H54 (cell line): ENCODE measurements at regions not wholly inside any gene's neighbourhood (a gene's known extent, or its start where the extent isn't known, plus 50 kb on each side); places are given as distances from the start of the nearest gene placed in this dataset.
"Not testable (repeated sequence)": the region's sequence is repeated elsewhere in the genome, so short reads cannot be mapped to it uniquely, and the experiment has no call there.

ENCODE experiments used
- DNase-seq: peaks from one replicate; pipeline ENCODE4 v3.0.0; 2011; ENCODE audit warnings: low spot score, mixed read lengths; ENCODE audit not compliant: insufficient read length
- FAIRE-seq: peaks from 3 replicates; lab custom pipeline; 2011; peaks lifted over from hg19 to GRCh38; lab: Jason Lieb, UNC
- POLR2A ChIP-seq: IDR thresholded peaks from 2 replicates; pipeline ENCODE4 v1.6.1; 2011; ENCODE audit warnings: low read depth, mild to moderate bottlenecking, low read length

DNA sequence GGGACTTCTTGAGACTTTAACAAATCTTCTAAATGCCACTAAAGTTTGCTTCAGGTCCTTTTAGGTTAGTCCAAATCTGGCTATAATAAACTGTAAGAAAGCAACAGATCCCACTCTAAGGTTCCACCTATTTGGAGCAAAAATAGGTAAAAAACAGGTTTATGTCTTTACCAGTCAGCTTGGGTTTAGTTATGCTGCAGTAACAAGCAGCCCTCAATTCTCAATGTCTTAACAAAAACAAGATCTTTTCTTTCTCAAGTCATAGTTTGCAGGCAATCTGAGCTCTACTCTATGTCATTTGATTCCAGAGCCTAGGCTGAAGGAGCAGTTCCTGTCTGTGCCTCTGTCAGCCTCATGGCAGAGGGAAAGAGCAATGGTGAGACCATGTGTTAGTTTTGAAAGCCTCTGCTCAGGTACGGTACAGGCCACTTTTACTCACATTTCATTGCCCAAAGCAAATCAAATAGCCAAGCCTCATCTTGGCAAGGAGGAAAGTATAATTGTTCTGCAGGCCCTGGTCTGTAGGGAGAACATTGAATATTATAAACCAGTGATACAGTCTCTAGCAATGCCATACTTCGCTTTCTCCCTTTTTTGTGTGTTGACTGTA is 108.6 kb downstream of the CD83 start:
- no peak for TF ChIP-seq POLR2A
- DNase-seq: no peak
- FAIRE-seq: no peak

DNA sequence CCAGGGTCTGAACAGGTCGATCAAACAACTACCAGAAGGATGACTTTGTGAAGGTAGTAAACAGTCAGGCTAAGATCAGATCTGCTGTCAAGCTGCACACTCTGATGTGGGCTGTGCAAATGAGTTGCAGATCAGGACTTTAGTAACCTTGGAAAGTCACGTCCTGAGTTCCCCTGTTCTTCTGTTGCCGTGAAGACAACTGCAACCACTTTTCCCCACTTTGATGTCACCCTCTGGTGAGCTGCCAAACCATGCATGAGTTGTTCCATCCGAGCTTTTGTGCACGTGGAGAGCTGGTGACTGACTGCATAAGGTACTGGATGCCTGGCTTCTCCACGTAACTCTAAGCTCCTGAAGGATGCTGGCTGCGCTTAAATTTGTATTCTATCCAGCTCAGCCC is 111.0 kb downstream of the CD83 start:
- TF ChIP-seq POLR2A: no peak
- DNase-seq: no peak
- no peak for FAIRE-seq

DNA sequence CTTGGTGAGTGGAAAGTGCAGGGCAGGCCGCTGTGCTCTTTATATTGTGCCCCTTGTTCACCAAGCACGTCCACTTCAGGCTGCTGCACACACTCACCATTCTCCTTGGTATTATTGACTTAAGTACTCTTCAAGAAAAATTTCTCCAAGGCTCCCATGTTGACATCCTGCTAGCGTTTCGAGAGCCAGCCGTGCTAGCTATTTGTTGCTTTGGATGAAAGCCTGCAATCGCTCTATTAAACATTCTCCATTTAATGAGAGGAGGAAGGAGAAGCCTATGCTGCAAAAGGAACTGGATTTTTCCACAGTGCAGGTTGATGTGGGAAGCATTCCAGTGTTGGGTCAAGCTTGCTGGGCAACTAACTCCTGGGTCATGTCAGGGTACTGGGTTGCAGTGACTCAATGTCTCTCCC is 113.5 kb downstream of the CD83 start:
- no peak for DNase-seq
- FAIRE-seq: no peak
- TF ChIP-seq POLR2A: no peak

DNA sequence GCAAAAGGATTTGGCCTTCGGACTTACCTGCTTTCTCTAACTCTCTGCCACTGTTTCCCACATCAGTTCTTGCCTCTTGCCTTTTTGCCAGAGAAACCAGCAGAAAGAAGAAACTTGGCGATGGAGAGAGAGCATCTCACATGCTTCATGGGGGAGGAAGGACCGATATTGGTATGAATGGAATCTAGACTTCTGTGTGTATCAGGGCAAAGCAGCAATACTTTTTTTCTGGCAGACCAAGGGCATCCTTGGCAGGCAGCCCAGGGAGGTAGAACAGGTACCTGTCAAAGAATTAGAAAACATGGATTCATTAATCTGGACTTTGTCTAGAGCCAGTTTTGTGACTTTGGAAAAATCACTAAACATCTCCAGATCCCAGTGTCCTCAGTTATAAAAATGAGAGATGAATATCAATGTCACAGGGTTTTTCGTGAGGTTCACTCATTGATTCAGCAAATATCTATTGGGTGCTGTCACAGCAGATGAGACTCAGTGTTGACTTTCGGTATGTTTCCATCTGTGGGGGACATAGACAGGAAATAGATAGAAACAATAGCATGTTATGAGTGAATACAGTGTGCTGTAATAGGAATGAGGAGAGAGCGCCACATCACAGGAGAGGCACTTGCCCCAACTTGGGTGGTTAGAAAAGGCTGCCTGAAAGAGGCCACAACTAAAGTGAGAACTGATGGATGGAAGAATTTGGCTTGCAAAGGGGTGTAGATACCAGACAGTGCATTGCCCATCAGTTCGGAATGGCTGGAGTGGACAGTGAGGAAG is 114.1 kb downstream of the CD83 start:
- DNase-seq: no peak
- no peak for FAIRE-seq
- no peak for TF ChIP-seq POLR2A

DNA sequence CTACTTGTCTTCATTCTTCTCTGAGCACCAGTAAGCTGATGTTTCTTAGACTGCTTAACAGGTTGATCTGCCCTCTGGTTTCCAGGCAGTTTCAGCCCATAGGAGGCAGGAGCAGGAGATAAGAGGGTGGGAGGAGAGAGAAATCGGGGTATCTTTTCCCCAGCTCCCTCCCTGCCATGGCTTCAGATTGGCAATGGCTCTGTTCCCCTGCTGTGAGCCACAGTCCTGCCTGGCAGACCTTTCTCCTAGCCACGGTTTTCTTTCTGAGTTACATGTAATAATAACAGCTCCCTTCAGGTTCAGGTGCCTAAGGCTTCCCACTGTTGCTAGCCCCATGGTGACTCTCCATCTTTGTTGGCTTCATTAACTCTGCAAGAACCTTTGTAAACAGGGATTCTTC is 115.3 kb downstream of the CD83 start:
- no peak for TF ChIP-seq POLR2A
- no peak for FAIRE-seq
- no peak for DNase-seq

DNA sequence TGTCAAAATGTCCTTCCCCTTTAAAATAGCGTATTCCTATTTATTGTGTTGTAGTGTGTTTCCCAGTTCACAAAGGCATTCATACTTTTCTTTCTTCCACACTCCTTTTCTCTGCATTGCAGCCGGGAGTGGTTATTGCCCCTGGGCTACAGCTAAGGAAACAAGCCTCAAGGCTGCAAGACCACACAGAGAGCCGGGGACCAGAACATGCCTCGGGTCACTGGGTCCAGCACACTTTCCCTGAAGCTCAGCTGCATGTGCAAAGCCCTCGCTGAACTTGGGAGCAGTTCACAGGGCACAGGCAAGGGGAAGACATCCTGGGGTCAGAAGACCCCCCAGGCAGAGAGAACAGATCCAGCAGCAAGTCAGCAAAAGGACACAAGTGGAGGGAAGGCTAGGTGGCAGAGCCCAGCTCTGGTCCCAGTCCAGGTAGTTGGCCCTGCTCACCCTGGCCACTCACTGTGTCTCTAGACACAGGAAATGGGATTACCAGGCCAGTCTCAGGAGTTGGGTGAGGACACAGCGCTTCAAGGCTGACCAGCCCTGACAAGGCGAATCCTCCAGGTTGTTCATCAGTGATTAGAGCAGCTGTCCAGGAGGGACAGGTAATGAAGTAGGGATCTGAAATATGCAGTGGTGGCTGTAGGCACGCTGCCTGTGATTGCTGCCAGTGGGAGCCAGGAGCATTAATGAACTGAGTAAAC is 118.2 kb downstream of the CD83 start:
- FAIRE-seq: no peak
- DNase-seq: no peak
- no peak for TF ChIP-seq POLR2A

DNA sequence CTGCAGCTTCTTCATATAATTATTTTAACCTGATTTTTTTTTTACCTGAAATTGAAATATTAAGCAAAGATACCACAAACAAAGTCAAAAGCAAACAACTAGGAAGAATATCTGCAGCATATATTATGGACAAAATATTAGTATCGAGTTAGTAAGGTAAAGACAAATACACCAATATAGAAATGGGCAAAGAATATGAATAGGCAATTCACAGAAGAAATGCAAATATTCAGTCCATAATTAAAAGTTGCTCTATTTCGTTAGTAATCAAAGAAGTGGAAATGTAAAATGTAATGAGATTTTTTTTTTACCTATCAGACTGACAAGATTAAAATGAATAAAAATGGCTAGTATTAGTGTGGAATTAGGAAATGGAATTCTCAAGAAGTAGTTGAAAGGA is 121.5 kb downstream of the CD83 start:
- FAIRE-seq: no peak
- no peak for DNase-seq
- no peak for TF ChIP-seq POLR2A

DNA sequence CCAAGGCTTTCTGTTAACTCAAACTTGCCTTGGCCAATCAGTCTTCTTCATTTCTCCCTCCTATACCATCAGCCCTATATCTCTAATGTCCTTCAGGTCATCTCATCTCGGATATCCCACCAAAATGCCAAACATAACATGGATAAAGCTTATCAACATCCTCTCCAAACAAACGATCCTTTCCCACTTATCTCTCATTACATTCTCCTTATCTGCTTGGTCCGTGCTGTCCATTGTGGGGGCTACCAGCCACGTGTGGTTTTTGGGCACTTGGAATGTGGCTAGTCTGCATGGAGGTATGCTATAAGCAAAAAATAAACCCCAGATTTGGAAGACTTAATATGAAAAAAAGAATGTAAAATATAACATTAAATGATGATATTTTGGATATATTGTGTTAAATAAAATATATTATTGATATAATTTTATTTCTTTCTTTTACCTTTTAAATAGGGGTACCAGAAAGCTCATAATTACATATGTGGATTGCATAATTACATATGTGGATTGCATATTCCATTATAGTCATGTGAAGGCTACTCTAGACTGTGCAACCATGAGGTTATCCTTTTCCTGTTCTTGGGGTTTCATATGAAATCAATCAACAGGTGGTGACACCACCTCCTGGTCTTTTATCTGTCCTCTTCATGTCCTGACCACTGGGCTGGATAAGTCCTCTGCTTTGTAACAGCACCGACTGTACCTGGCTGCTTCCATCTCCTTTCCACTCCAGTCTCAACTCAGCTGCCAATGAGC is 123.0 kb downstream of the CD83 start:
- TF ChIP-seq POLR2A: no peak
- FAIRE-seq (no peak), DNase-seq (no peak)

DNA sequence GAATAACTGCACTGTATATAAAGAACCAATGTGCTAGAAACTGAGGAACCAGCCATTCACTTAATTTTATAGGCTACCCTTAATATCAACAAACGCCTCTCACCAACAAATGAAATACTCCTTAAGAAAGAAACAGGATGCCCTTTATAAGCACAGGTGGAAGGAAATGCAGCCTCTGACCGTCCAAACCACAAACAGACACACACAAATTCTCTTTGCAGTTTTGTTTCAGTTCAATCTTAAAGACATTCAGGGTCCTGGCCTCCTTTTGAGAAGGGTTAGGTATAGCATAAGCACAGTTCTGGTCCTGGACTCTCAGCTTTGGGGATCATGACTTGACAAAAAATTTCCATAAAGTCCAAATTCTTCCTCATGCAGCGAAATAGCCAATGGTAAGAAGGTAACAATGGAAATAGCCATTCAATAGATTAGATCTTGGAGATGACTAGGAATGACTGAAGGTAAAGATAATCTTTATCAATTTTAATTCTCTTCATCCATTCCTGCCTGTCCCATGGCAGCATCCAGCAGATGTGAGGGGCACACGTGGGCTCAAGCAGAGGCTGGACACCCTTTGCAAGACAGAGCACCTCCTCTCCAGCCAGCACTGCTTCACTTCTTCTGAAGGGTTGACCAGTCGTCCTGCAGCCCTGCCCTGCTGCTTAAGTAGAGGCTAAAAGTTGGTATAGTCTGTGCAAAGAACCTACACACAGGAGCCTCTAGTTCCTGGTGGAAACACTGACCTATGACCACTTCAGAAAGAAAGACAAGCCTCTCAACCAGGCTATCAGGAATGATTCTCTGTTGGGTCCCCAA is 123.9 kb downstream of the CD83 start:
- DNase-seq (no peak), FAIRE-seq (no peak)
- TF ChIP-seq POLR2A: no peak

DNA sequence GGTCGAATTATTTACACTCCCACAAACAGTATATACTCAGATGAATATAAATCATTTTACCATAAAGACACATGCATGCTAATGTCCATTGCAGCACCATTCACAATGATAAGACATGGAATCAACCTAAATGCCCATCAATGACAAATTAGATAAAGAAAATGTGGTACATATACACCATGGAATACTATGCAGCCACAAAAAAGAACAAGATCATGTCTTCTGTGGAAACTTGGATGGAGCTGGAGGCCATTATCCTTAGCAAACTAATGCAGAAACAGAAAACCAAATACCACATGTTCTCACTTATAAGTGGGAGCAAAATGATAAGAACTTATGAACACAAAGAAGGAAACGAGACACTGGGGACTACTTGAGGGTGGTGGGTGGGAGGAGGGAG is 125.3 kb downstream of the CD83 start:
- not testable (repeated sequence) for FAIRE-seq, DNase-seq

DNA sequence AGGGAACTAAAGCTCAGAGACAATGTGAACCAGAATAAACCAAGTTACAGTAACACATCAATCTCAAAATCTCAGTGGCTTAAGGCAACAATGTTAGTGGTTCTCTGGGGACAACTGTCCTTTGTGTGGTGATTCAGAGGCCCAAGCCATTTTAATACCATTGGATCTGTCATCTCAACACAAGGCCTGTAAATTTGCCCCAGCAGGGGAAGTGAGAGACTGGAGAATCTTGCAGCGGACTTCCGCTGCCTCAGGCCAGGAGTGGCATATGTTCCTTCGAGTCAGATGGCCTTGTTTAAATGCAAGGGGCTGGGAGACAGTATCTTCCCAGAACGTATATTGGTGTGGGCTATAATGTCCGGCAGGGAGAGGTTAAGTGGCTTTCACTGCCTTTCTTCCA is 126.0 kb downstream of the CD83 start:
- no peak for TF ChIP-seq POLR2A
- FAIRE-seq: no peak
- DNase-seq: no peak

DNA sequence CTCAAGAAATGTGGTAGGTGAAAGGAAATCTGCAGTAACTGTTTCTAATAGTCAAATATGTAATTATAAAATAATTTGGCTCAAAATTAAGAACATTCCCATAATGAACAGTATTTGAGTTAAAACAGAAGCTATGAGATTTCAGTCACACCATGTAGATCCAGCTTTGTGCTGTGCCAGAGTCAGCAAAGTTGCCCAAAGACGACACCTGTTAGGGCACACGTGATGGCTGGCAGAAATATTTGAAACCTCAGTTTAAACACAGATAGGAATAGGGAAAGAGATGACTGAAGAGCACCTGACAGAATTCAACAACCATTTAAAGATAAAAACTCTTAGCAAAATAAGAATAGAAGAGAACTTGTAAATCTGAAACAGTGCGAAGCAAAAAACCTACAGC is 129.3 kb downstream of the CD83 start:
- no peak for TF ChIP-seq POLR2A

DNA sequence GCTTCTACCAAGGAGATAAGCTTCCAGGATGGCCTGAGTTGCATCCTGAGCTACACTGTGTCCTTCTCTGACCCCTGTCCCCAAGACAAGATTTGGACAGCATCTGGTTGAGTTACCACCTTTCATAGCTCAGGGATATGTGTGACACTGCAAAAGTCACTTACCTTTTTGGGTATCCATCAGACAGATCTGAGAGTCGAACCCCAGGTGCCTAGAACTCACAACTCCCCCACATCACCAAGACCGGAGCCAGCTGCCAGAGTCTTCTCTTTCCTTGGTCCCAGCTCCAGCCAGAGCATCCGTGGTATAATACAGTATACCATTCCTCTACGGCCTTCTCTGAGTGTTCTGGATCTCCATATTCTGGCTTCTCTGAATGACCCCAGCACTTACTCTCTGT is 133.0 kb downstream of the CD83 start:
- DNase-seq (no peak), FAIRE-seq (no peak)
- no peak for TF ChIP-seq POLR2A

More for the DNA sequence above, 129.3 kb downstream of the CD83 start:
- FAIRE-seq: no peak
- DNase-seq: no peak
